ENCODE measurements at regions not wholly inside any gene's neighbourhood (a gene's known extent, or its start where the extent isn't known, plus 50 kb on each side); places are given as distances from the start of the nearest gene placed in this dataset.

DNA sequence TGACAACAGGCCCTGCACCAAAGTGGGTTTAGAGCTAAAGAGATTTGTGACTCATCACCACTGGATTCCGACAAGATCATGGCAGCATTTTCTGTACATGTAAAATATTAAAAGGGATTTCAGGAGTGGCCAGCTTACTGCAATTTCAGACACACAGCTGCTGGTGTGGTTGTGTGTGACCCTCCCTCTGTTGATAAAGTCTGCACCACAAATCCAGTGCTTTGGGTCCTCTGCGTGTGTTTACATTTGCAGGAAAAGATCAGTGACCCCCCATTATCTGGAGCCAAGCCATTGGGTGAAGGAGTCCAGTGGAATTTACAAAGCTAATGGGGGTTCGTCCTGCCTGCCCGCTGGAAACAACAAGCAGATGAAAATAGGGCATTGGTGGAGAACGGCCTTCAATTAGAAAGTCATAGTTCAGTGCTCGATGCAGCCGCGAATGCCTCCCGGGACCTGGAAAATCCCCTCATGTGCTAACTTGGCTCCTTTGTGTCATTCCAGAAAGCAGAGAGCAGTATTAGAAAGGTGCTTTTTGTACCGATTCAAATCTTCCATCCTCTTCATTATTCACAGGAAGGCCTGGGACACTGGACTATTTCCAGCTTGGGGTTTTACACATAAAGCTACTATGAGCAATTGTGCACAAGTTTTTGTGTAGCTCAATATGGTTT is 188.5 kb upstream of the TMEM132C start:
- H3K4me3 ChIP-seq (replicated peaks; ENCODE audit: low read depth, low read length): no peak overlapping the region
- no peak for DNase-seq (ENCODE audit: low read depth)
- TF ChIP-seq CTCF (IDR thresholded peaks at IDR 0.05; ENCODE audit: low read length, missing control alignments): no peak

DNA sequence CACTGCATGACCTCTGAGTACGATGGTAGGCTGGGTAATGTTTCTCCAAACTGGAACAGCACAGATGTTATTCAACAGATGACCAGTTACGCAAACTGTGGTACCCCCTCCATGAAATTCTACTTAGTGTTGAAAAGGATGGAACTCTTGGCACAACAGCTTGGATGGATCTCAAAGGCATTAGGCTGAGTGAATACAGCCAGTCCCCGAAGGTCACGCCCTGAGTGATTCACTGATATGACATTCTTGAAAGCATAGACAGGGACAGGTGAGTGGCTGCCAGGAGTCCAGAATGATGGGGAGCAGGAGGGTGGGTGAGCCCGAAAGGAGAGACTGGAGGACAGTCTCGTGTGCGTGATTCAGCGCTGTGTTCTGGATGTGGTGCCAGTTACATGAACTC is 187.5 kb upstream of the TMEM132C start:
- TF ChIP-seq CTCF (IDR thresholded peaks at IDR 0.05; ENCODE audit: low read length, missing control alignments): no peak
- H3K4me3 ChIP-seq (replicated peaks; ENCODE audit: low read depth, low read length): no peak overlapping the region
- DNase-seq (ENCODE audit: low read depth): no peak

- no peak for TF ChIP-seq CTCF (IDR thresholded peaks at IDR 0.05; ENCODE audit: low read length, missing control alignments)
- no peak for DNase-seq (ENCODE audit: low read depth)
- H3K4me3 ChIP-seq (replicated peaks; ENCODE audit: low read depth, low read length): no peak overlapping the region
Measured at GRCh38 chr12:128083132-128083729, 183.7 kb upstream of the TMEM132C start.

- TF ChIP-seq CTCF (IDR thresholded peaks at IDR 0.05; ENCODE audit: low read length, missing control alignments): no peak
- H3K4me3 ChIP-seq (replicated peaks; ENCODE audit: low read depth, low read length): no peak overlapping the region
- no peak for DNase-seq (ENCODE audit: low read depth)
Measured at GRCh38 chr12:128088926-128089325, 178.0 kb upstream of the TMEM132C start.

- H3K4me3 ChIP-seq (replicated peaks; ENCODE audit: low read depth, low read length): no peak overlapping the region
- TF ChIP-seq CTCF (IDR thresholded peaks at IDR 0.05; ENCODE audit: low read length, missing control alignments): no peak
Measured at GRCh38 chr12:128089961-128090360, 177.0 kb upstream of the TMEM132C start.

DNA sequence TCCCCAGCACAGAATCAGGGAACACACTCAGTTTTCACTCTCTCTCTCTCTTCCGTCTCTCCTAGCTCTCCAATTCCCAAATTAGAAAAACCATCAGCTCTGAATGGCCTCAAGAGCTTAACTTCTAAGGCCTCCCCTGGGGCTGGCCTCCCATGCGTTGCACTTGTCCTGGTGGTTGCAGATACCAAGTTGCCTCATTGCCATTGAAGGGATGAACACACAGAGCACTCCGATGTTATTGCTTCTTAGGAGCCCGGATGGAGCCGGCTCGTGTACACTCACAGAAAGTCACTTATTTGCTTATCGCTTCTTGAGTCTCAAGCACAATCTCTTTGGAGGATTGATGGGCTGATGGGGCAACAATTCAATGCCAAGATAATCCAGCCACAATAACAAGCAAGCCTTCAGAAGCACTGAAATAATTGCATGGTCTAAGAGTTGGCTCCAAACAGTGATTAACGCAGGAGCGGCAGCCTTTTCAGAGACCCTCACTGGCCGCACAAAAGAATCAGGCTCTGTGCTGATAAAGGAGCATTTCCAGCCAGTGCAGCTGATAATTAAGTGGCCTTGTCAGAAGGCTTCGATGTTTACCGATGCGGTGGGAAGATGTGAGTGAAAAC is 175.8 kb upstream of the TMEM132C start:
- TF ChIP-seq CTCF (IDR thresholded peaks at IDR 0.05; ENCODE audit: low read length, missing control alignments): no peak
- no peak overlapping the region for H3K4me3 ChIP-seq (replicated peaks; ENCODE audit: low read depth, low read length)
- DNase-seq (ENCODE audit: low read depth): no peak

More at GRCh38 chr12:128089961-128090360, 177.0 kb upstream of the TMEM132C start:
- no peak for DNase-seq (ENCODE audit: low read depth)

All from fibroblast of pulmonary artery (primary cell).